ENCODE measurements at regions not wholly inside any gene's neighbourhood (a gene's known extent, or its start where the extent isn't known, plus 50 kb on each side); places are given as distances from the start of the nearest gene placed in this dataset.

DNA sequence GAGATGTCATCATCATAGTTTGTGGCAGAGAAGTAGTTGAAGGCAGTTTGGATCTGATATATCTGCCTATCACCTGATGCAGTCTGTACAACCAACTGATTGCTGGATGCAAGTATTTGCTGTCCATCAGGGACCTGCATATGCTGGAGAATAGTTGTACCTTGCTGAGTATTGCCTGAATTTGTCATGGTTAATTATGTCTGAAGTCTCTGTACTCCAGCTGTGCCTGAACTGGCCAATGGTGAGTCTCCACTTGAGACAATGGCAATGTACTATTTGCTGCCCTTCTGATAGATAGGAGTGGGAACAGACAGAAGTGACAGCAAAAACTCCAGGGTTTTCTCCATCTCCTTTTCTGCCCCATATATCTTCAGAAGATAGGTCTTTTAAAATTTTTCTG is 531.5 kb downstream of the EPHA7 start:
- Histone ChIP-seq H3K4me3 (no peak overlapping the region), H3K27ac (no peak overlapping the region), H3K27me3 (no peaks in the 10 kb centered on the region), H3K9me3 (no peaks in the 10 kb centered on the region), H3K4me1 (no peaks in the 10 kb centered on the region), H3K36me3 (no peaks in the 10 kb centered on the region)
- DNase-seq (no peak), ATAC-seq (no peak)
- TF ChIP-seq POLR2A (IDR thresholded peaks at IDR 0.05), result no peak
- TF ChIP-seq, protein P1, sequence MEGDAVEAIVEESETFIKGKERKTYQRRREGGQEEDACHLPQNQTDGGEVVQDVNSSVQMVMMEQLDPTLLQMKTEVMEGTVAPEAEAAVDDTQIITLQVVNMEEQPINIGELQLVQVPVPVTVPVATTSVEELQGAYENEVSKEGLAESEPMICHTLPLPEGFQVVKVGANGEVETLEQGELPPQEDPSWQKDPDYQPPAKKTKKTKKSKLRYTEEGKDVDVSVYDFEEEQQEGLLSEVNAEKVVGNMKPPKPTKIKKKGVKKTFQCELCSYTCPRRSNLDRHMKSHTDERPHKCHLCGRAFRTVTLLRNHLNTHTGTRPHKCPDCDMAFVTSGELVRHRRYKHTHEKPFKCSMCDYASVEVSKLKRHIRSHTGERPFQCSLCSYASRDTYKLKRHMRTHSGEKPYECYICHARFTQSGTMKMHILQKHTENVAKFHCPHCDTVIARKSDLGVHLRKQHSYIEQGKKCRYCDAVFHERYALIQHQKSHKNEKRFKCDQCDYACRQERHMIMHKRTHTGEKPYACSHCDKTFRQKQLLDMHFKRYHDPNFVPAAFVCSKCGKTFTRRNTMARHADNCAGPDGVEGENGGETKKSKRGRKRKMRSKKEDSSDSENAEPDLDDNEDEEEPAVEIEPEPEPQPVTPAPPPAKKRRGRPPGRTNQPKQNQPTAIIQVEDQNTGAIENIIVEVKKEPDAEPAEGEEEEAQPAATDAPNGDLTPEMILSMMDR (IDR thresholded peaks at IDR 0.05), result no peak
- intact Hi-C loops (cut with DNase I), result no loop called here

- H3K27ac ChIP-seq, result no peak overlapping the region
- TF ChIP-seq, protein P1 (IDR thresholded peaks at IDR 0.05), result no peak
- no peak for TF ChIP-seq POLR2A (IDR thresholded peaks at IDR 0.05)
- H3K9me3 ChIP-seq, result no peaks in the 10 kb centered on the region
- H3K36me3 ChIP-seq, result no peaks in the 10 kb centered on the region
- DNase-seq (no peak), ATAC-seq (no peak)
- H3K4me3 ChIP-seq, result no peak overlapping the region
- 60% methylated on average over 4 of the region's 8 CpGs for WGBS (ENCODE audit: insufficient coverage, low coverage, low lambda C conversion rate, missing lambda C conversion rate)
- intact Hi-C loops (cut with DNase I), result no loop called here
- H3K4me1 ChIP-seq, result no peaks in the 10 kb centered on the region
- no peaks in the 10 kb centered on the region for H3K27me3 ChIP-seq
These were observed 539.8 kb downstream of the EPHA7 start for GRCh38 chr6:92879526-92879925.

GRCh38 chr6:92864966-92865555 is 554.3 kb downstream of the EPHA7 start:
- no peaks in the 10 kb centered on the region for H3K4me1 ChIP-seq
- TF ChIP-seq, protein P1 (IDR thresholded peaks at IDR 0.05), result no peak
- no peak for TF ChIP-seq POLR2A (IDR thresholded peaks at IDR 0.05)
- DNase-seq (no peak), ATAC-seq (no peak)
- H3K27ac ChIP-seq, result no peak overlapping the region
- 25% methylated on average over 3 of the region's 3 CpGs for WGBS (ENCODE audit: insufficient coverage, low coverage, low lambda C conversion rate, missing lambda C conversion rate)
- H3K27me3 ChIP-seq, result no peaks in the 10 kb centered on the region
- no peak overlapping the region for H3K4me3 ChIP-seq
- intact Hi-C loops (cut with DNase I), result no loop called here
- H3K36me3 ChIP-seq, result no peaks in the 10 kb centered on the region
- H3K9me3 ChIP-seq, result no peaks in the 10 kb centered on the region

GRCh38 chr6:92849636-92850035 is 569.7 kb downstream of the EPHA7 start:
- intact Hi-C loops (cut with DNase I), result no loop called here
- DNase-seq, result no peak
- TF ChIP-seq, protein P1 (IDR thresholded peaks at IDR 0.05), result no peak
- TF ChIP-seq POLR2A (IDR thresholded peaks at IDR 0.05), result no peak
- H3K36me3 ChIP-seq, result no peaks in the 10 kb centered on the region
- H3K4me3 ChIP-seq, result no peak overlapping the region
- 55% methylated on average over 3 of the region's 3 CpGs for WGBS (ENCODE audit: insufficient coverage, low coverage, low lambda C conversion rate, missing lambda C conversion rate)
- H3K27ac ChIP-seq, result no peak overlapping the region
- ATAC-seq, result no peak
- no peaks in the 10 kb centered on the region for H3K4me1 ChIP-seq
- H3K27me3 ChIP-seq, result no peaks in the 10 kb centered on the region
- no peaks in the 10 kb centered on the region for H3K9me3 ChIP-seq

DNA sequence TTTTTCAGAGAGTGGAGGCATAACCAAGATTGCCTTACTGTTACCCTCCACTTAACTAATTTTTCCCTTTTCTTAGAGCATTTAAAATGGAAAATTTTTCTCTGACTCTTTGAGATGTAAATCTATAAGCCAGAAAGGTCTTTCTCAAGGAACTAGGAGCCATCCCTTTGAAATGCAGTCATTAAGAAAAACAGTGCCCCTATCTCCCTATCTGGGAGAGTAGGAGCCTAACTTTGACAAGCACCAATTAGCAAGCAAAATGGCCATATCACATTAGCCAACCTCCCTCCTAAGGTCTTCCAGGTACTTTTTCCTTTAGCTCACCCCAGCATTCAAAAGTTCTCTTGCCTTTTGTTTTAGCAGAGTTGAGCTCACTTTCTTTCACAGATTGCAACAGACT is 570.5 kb downstream of the EPHA7 start:
- ATAC-seq, result no peak
- Histone ChIP-seq H3K36me3 (no peaks in the 10 kb centered on the region), H3K27ac (no peak overlapping the region), H3K9me3 (no peaks in the 10 kb centered on the region), H3K27me3 (no peaks in the 10 kb centered on the region), H3K4me3 (no peak overlapping the region), H3K4me1 (no peaks in the 10 kb centered on the region)
- TF ChIP-seq, protein P1 (IDR thresholded peaks at IDR 0.05), result no peak
- TF ChIP-seq POLR2A (IDR thresholded peaks at IDR 0.05), result no peak
- intact Hi-C loops (cut with DNase I), result no loop called here
- no peak for DNase-seq
